ENCODE measurements at regions not wholly inside any gene's neighbourhood (a gene's known extent, or its start where the extent isn't known, plus 50 kb on each side); places are given as distances from the start of the nearest gene placed in this dataset.

DNA sequence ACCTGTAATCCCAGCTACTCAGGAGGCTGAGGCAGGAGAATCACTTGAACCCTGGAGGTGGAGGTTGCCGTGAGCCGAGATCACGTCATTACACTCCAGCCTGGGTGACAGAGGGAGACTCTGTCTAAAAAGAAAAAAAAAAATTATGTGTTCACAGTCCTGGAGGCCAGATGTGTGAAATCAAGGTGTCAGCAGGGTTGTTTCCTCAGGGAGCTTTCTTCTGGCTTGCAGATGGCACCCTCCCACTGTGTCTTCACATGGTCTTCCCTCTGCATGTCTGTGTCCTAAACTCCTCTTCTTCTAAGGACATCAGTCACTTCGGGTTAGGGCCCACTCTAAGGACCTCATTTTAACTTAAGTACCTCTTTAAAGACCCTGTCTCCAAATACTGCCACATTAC lies 56.1 kb upstream of the UBE2E1 start (continued):
- TF ChIP-seq, protein P1, sequence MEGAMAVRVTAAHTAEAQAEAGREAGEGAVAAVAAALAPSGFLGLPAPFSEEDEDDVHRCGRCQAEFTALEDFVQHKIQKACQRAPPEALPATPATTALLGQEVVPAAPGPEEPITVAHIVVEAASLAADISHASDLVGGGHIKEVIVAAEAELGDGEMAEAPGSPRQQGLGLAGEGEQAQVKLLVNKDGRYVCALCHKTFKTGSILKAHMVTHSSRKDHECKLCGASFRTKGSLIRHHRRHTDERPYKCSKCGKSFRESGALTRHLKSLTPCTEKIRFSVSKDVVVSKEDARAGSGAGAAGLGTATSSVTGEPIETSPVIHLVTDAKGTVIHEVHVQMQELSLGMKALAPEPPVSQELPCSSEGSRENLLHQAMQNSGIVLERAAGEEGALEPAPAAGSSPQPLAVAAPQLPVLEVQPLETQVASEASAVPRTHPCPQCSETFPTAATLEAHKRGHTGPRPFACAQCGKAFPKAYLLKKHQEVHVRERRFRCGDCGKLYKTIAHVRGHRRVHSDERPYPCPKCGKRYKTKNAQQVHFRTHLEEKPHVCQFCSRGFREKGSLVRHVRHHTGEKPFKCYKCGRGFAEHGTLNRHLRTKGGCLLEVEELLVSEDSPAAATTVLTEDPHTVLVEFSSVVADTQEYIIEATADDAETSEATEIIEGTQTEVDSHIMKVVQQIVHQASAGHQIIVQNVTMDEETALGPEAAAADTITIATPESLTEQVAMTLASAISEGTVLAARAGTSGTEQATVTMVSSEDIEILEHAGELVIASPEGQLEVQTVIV (IDR thresholded peaks at IDR 0.05; ENCODE audit: borderline replicate concordance, partially characterized antibody) = no peak

DNA sequence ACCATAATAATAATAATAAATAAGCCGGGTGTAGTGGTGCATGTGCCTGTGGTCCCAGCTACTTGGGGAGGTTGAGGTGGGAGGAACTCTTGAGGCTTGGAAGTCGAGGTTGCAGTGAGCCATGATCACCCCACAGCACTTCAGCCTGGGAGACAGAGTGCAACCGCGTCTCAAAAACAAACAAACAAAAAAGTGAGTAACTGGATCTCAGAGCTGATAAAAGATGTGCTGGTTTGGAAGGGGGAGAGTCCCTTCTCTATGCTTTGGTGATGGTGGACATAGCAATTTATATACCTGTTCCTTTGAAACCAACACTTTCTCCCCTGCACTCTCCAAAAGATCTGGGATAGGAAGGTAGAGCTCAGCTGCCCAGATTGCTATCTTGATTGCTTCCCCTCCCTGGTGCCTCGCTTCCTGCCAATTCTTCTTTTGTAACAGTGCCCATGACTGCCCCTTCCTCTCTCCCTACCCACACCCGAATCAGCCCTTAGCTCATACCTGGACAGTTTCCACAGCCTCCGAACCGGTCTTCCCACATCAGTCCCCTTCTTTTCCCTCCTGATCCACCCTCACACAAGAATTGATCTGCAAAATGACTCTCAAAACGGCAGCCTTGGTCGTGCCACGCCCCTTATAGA lies 55.1 kb upstream of the UBE2E1 start:
- no peak overlapping the region for H3K27ac ChIP-seq (ENCODE audit: control insufficient read depth, insufficient read depth)
- H3K4me3 ChIP-seq = no peak overlapping the region
- no peak for ATAC-seq
- ChIA-PET CTCF (no interaction called here), POLR2A (interaction anchor here (0.9 to 1.0 kb wide), 2 partner anchors 11 to 86 kb away, joined by 3 to 4 read pairs; no protein-coding TSS in a partner anchor), SMC1A (ENCODE audit: uncharacterized antibody, unreplicated experiment) (interaction anchor here (0.6 kb wide), 1 partner anchor 523 kb away, joined by 4 read pairs; no protein-coding TSS in a partner anchor), RAD21 (ENCODE audit: unreplicated experiment) (interaction anchor here (0.6 kb wide), 1 partner anchor 309 kb away, joined by 3 read pairs; no protein-coding TSS in a partner anchor)
- in situ Hi-C loops (cut with MboI) (no loop called here), intact Hi-C loops (cut with micrococcal nuclease; ENCODE audit: unreplicated experiment) (no loop called here)
- FAIRE-seq = no peak
- H3K27me3 ChIP-seq (replicated peaks in 1 of 2; ENCODE audit: control insufficient read depth in 2 of 2, insufficient read depth in 2 of 2, low read length in 1 of 2) = no peaks in the 10 kb centered on the region
- BruUV-seq (replicated peaks) = no TSS peak
- WGBS (ENCODE audit: insufficient coverage, insufficient replicate concordance, low lambda C conversion rate, missing lambda C conversion rate) = 54% methylated on average over 11 of the region's 11 CpGs
- H3K4me1 ChIP-seq (ENCODE audit: control insufficient read depth, insufficient read depth, low read length) = no peaks in the 10 kb centered on the region
- no peak for TF ChIP-seq TBL1XR1 (IDR thresholded peaks at IDR 0.05; ENCODE audit: low read depth, low read length)
- no peaks in the 10 kb centered on the region for H3K36me3 ChIP-seq (ENCODE audit: control insufficient read depth in 2 of 2, insufficient read depth in 2 of 2, low read length in 1 of 2)
- H3K9ac ChIP-seq (ENCODE audit: control insufficient read depth, insufficient read depth, low read length) = no peak overlapping the region
- no peak overlapping the region for H2AFZ ChIP-seq (ENCODE audit: control insufficient read depth, low read depth, low read length)
- no peak for DNase-seq (ENCODE audit: low read depth, low spot score)
- H3K79me2 ChIP-seq (ENCODE audit: control insufficient read depth, insufficient read depth, low read length) = no peaks in the 10 kb centered on the region
- no peaks in the 10 kb centered on the region for H4K20me1 ChIP-seq (ENCODE audit: control insufficient read depth, insufficient read depth)
- no peak overlapping the region for H3K4me2 ChIP-seq (ENCODE audit: control insufficient read depth, insufficient read depth)
- no peaks in the 10 kb centered on the region for H3K9me3 ChIP-seq (replicated peaks; ENCODE audit: control insufficient read depth, insufficient read depth, low read length)
